ENCODE measurements at regions not wholly inside any gene's neighbourhood (a gene's known extent, or its start where the extent isn't known, plus 50 kb on each side); places are given as distances from the start of the nearest gene placed in this dataset.
"Not testable (repeated sequence)": the region's sequence is repeated elsewhere in the genome, so short reads cannot be mapped to it uniquely, and the experiment has no call there.

GRCh38 chr4:149194061-149194460 lies 621.6 kb downstream of the IQCM start:
- no peaks in the 10 kb centered on the region for H3K9me3 ChIP-seq
- no peak overlapping the region for H3K27ac ChIP-seq
- H3K36me3 ChIP-seq = no peaks in the 10 kb centered on the region
- TF ChIP-seq CTCF (IDR thresholded peaks at IDR 0.05) = no peak
- no peaks in the 10 kb centered on the region for H3K27me3 ChIP-seq (ENCODE audit: low read depth)
- ATAC-seq (no peak), DNase-seq (no peak)
- H3K4me3 ChIP-seq = no peak overlapping the region
- intact Hi-C loops (cut with DNase I) = no loop called here
- no peaks in the 10 kb centered on the region for H3K4me1 ChIP-seq

GRCh38 chr4:149187726-149188125 lies 627.9 kb downstream of the IQCM start:
- H3K27ac ChIP-seq = no peak overlapping the region
- DNase-seq (no peak), ATAC-seq (no peak)
- H3K4me3 ChIP-seq = no peak overlapping the region
- no peaks in the 10 kb centered on the region for H3K9me3 ChIP-seq
- H3K36me3 ChIP-seq = no peaks in the 10 kb centered on the region
- no peak for TF ChIP-seq CTCF (IDR thresholded peaks at IDR 0.05)
- no peaks in the 10 kb centered on the region for H3K27me3 ChIP-seq (ENCODE audit: low read depth)
- intact Hi-C loops (cut with DNase I) = no loop called here
- H3K4me1 ChIP-seq = no peaks in the 10 kb centered on the region

- H3K27me3 ChIP-seq (ENCODE audit: low read depth) = no peaks in the 10 kb centered on the region
- TF ChIP-seq CTCF (IDR thresholded peaks at IDR 0.05) = no peak
- no peaks in the 10 kb centered on the region for H3K36me3 ChIP-seq
- intact Hi-C loops (cut with DNase I) = no loop called here
- ATAC-seq = no peak
- no peak overlapping the region for H3K27ac ChIP-seq
- DNase-seq = no peak
- no peaks in the 10 kb centered on the region for H3K4me1 ChIP-seq
- H3K4me3 ChIP-seq = no peak overlapping the region
- H3K9me3 ChIP-seq = no peaks in the 10 kb centered on the region
Measured at GRCh38 chr4:149183638-149184037, 632.0 kb downstream of the IQCM start.

GRCh38 chr4:149181459-149181858 lies 634.2 kb downstream of the IQCM start:
- H3K27me3 ChIP-seq (ENCODE audit: low read depth); H3K4me3 ChIP-seq; H3K36me3 ChIP-seq; intact Hi-C loops (cut with DNase I); H3K4me1 ChIP-seq; ATAC-seq; DNase-seq; H3K9me3 ChIP-seq; H3K27ac ChIP-seq: not testable (repeated sequence)

- TF ChIP-seq CTCF (IDR thresholded peaks at IDR 0.05) = no peak
- Histone ChIP-seq H3K4me3 (no peak overlapping the region), H3K9me3 (no peaks in the 10 kb centered on the region), H3K36me3 (no peaks in the 10 kb centered on the region), H3K27me3 (ENCODE audit: low read depth) (no peaks in the 10 kb centered on the region), H3K27ac (no peak overlapping the region), H3K4me1 (no peaks in the 10 kb centered on the region)
- peak; percentile 81 for DNase-seq
- intact Hi-C loops (cut with DNase I) = no loop called here
- ATAC-seq = peak; percentile 68 to 72
Measured at GRCh38 chr4:149176039-149176438, 639.6 kb downstream of the IQCM start.

- no peaks in the 10 kb centered on the region for H3K4me1 ChIP-seq
- TF ChIP-seq CTCF (IDR thresholded peaks at IDR 0.05) = no peak
- H3K36me3 ChIP-seq = no peaks in the 10 kb centered on the region
- intact Hi-C loops (cut with DNase I) = no loop called here
- ATAC-seq (no peak), DNase-seq (no peak)
- H3K27me3 ChIP-seq (ENCODE audit: low read depth) = no peaks in the 10 kb centered on the region
- no peak overlapping the region for H3K4me3 ChIP-seq
- H3K9me3 ChIP-seq = no peaks in the 10 kb centered on the region
- H3K27ac ChIP-seq = no peak overlapping the region
Measured at GRCh38 chr4:149175549-149175948, 640.1 kb downstream of the IQCM start.
